ENCODE measurements at regions not wholly inside any gene's neighbourhood (a gene's known extent, or its start where the extent isn't known, plus 50 kb on each side); places are given as distances from the start of the nearest gene placed in this dataset.

GRCh38 chrX:43590150-43590549, 65.9 kb upstream of the MAOA start:
- TF ChIP-seq CTCF (optimal IDR thresholded peaks at IDR 0.05 in 1 of 3, IDR thresholded peaks at IDR 0.05 in 1 of 3, conservative IDR thresholded peaks at IDR 0.05 in 1 of 3; ENCODE audit: extremely low read depth in 1 of 3, insufficient read depth in 2 of 3, low read length in 3 of 3) (no peak), EZH2 (IDR thresholded peaks at IDR 0.05; ENCODE audit: low read length) (no peak)
- Histone ChIP-seq H3K79me2 (ENCODE audit: control insufficient read depth, insufficient read depth, low read length) (no peaks in the 10 kb centered on the region), H3K9ac (ENCODE audit: control insufficient read depth, extremely low read depth, insufficient read depth, low read length) (peak overlapping the region; percentile 24), H3K36me3 (ENCODE audit: control insufficient read depth in 2 of 2, extremely low read depth in 1 of 2, insufficient read depth in 2 of 2, low read length in 2 of 2) (no peaks in the 10 kb centered on the region), H4K20me1 (ENCODE audit: control insufficient read depth, extremely low read depth, insufficient read depth, low read length) (no peaks in the 10 kb centered on the region), H3K4me3 (ENCODE audit: control insufficient read depth in 2 of 3, extremely low read depth in 1 of 3, insufficient read depth in 2 of 3, low read depth in 1 of 3, low read length in 3 of 3) (peak overlapping the region in 1 of 3 experiments; percentile 5), H3K27me3 (ENCODE audit: control insufficient read depth, extremely low read depth, insufficient read depth, low read length) (no peaks in the 10 kb centered on the region), H3K9me1 (ENCODE audit: control insufficient read depth, extremely low read depth, insufficient read depth, low read length) (no peaks in the 10 kb centered on the region), H3K27ac (ENCODE audit: control insufficient read depth, insufficient read depth, low read length) (peak overlapping the region; percentile 65), H2AFZ (ENCODE audit: control insufficient read depth, low read length) (no peak overlapping the region), H3K4me1 (ENCODE audit: control insufficient read depth, extremely low read depth, insufficient read depth, low read length) (peaks cover 14% of the 10 kb centered on the region), H3K4me2 (ENCODE audit: control insufficient read depth, extremely low read depth, insufficient read depth, low read depth, low read length) (peak overlapping the region; percentile 50), H3K9me3 (ENCODE audit: control insufficient read depth, low read depth, low read length) (no peaks in the 10 kb centered on the region)
- DNase-seq (ENCODE audit: low read depth, low spot score), result no peak
- dilution Hi-C loops (cut with MboI; ENCODE audit: extremely low pct_ligation_motif_present, low sequenced_read_pairs), result no loop called here
- no peak for FAIRE-seq

GRCh38 chrX:43592597-43592996, 63.5 kb upstream of the MAOA start:
- Histone ChIP-seq H3K27ac (ENCODE audit: control insufficient read depth, insufficient read depth, low read length) (no peak overlapping the region), H3K9me1 (ENCODE audit: control insufficient read depth, extremely low read depth, insufficient read depth, low read length) (no peaks in the 10 kb centered on the region), H3K4me2 (ENCODE audit: control insufficient read depth, extremely low read depth, insufficient read depth, low read depth, low read length) (no peak overlapping the region), H3K9ac (ENCODE audit: control insufficient read depth, extremely low read depth, insufficient read depth, low read length) (no peak overlapping the region), H3K4me1 (ENCODE audit: control insufficient read depth, extremely low read depth, insufficient read depth, low read length) (peaks cover 14% of the 10 kb centered on the region), H3K79me2 (ENCODE audit: control insufficient read depth, insufficient read depth, low read length) (no peaks in the 10 kb centered on the region), H4K20me1 (ENCODE audit: control insufficient read depth, extremely low read depth, insufficient read depth, low read length) (no peaks in the 10 kb centered on the region), H3K4me3 (ENCODE audit: control insufficient read depth in 2 of 3, extremely low read depth in 1 of 3, insufficient read depth in 2 of 3, low read depth in 1 of 3, low read length in 3 of 3) (no peak overlapping the region), H2AFZ (ENCODE audit: control insufficient read depth, low read length) (peak overlapping the region; percentile 9), H3K27me3 (ENCODE audit: control insufficient read depth, extremely low read depth, insufficient read depth, low read length) (no peaks in the 10 kb centered on the region), H3K9me3 (ENCODE audit: control insufficient read depth, low read depth, low read length) (no peaks in the 10 kb centered on the region), H3K36me3 (ENCODE audit: control insufficient read depth in 2 of 2, extremely low read depth in 1 of 2, insufficient read depth in 2 of 2, low read length in 2 of 2) (no peaks in the 10 kb centered on the region)
- DNase-seq (ENCODE audit: low read depth, low spot score), result no peak
- FAIRE-seq, result peak; percentile 20
- TF ChIP-seq EZH2 (IDR thresholded peaks at IDR 0.05; ENCODE audit: low read length), result no peak
- no peak for TF ChIP-seq CTCF (optimal IDR thresholded peaks at IDR 0.05 in 1 of 3, IDR thresholded peaks at IDR 0.05 in 1 of 3, conservative IDR thresholded peaks at IDR 0.05 in 1 of 3; ENCODE audit: extremely low read depth in 1 of 3, insufficient read depth in 2 of 3, low read length in 3 of 3)
- dilution Hi-C loops (cut with MboI; ENCODE audit: extremely low pct_ligation_motif_present, low sequenced_read_pairs), result no loop called here
